ENCODE measurements at regions not wholly inside any gene's neighbourhood (a gene's known extent, or its start where the extent isn't known, plus 50 kb on each side); places are given as distances from the start of the nearest gene placed in this dataset.
A peak's percentile ranks its signal among the peaks of the same experiment; 100 is the strongest.
"Not testable (repeated sequence)": the region's sequence is repeated elsewhere in the genome, so short reads cannot be mapped to it uniquely, and the experiment has no call there.

DNA sequence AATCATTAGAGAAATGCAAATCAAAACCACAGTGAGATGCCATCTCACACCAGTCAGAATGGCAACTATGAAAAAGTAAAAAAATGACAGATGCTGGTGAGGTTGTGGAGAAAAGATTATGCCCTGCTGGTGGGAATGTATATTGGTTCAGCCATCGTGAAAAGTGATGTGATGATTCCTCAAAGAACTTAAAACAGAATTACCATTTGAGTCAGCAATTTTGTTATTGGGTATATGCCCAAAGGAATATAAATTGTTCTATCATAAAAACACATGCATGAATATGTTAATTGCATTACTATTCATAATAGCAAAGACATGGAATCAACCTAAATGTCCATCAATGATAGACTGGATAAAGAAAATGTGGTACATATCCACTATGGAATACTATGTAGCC lies 115.1 kb upstream of the OR4E1 start:
- ATAC-seq; H3K4me1 ChIP-seq; FAIRE-seq; H3K4me3 ChIP-seq; H3K9me3 ChIP-seq; H3K4me2 ChIP-seq; DNase-seq (ENCODE audit: low read depth in 1 of 2, low spot score in 1 of 2); H3K27ac ChIP-seq; POLR2A ChIA-PET: not testable (repeated sequence)
- WGBS (ENCODE audit: missing lambda C conversion rate), result 3% methylated on average over 1 of the region's 1 CpG
- CTCF ChIA-PET, result interaction anchor here (0.6 kb wide), 1 partner anchor 216 kb away, joined by 3 read pairs; no protein-coding TSS in a partner anchor
- peak; percentile 75 for TF ChIP-seq MAFK (IDR thresholded peaks at IDR 0.05; ENCODE audit: partially characterized antibody)

DNA sequence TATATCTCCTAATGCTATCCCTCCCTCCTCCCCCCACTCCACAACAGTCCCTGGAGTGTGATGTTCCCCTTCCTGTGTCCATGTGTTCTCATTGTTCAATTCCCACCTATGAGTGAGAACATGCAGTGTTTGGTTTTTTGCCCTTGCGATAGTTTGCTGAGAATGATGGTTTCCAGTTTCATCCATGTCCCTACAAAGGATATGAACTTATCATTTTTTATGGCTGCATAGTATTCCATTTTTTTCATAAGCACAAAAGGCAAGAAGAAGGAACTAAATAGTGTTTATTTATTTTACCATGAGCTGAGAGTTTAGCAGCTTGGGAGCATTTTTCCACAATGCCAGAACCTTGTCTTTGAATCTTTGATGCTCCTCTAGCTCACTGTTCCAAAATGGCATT lies 113.6 kb upstream of the OR4E1 start:
- ATAC-seq; POLR2A ChIA-PET; H3K4me1 ChIP-seq; CTCF ChIA-PET; H3K4me2 ChIP-seq; H3K9me3 ChIP-seq; DNase-seq (ENCODE audit: low read depth in 1 of 2, low spot score in 1 of 2); FAIRE-seq; H3K27ac ChIP-seq; H3K4me3 ChIP-seq: not testable (repeated sequence)
- WGBS (ENCODE audit: missing lambda C conversion rate), result 7% methylated on average over 1 of the region's 1 CpG

DNA sequence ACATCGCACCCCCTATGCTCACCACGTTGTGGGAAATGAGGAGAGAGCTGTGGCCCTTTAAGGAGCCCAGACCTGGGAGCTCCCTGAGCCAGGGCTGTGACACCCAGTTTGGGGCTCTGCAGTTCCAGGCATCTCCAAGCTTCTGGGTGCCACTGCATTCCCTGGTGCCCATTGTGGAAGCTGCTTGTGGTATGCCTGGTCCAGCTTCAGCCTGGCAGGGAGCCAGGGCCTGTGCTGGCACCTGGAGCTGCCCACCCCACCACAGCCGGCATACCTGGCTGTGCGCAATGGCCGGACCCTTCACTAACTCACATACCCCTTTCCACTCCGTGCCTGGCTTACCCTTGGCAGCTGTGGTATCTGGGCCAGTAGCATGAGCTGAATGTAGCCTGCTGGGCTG lies 107.9 kb upstream of the OR4E1 start:
- TF ChIP-seq, protein P1, sequence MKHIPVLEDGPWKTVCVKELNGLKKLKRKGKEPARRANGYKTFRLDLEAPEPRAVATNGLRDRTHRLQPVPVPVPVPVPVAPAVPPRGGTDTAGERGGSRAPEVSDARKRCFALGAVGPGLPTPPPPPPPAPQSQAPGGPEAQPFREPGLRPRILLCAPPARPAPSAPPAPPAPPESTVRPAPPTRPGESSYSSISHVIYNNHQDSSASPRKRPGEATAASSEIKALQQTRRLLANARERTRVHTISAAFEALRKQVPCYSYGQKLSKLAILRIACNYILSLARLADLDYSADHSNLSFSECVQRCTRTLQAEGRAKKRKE (CRISPR knock-in tag; IDR thresholded peaks at IDR 0.05; ENCODE audit: low read depth), result no peak
- no peak for TF ChIP-seq HDAC2 (IDR thresholded peaks at IDR 0.05)
- TF ChIP-seq PHF8 (IDR thresholded peaks at IDR 0.05; ENCODE audit: borderline replicate concordance, low read depth), result no peak
- TF ChIP-seq, protein P2, sequence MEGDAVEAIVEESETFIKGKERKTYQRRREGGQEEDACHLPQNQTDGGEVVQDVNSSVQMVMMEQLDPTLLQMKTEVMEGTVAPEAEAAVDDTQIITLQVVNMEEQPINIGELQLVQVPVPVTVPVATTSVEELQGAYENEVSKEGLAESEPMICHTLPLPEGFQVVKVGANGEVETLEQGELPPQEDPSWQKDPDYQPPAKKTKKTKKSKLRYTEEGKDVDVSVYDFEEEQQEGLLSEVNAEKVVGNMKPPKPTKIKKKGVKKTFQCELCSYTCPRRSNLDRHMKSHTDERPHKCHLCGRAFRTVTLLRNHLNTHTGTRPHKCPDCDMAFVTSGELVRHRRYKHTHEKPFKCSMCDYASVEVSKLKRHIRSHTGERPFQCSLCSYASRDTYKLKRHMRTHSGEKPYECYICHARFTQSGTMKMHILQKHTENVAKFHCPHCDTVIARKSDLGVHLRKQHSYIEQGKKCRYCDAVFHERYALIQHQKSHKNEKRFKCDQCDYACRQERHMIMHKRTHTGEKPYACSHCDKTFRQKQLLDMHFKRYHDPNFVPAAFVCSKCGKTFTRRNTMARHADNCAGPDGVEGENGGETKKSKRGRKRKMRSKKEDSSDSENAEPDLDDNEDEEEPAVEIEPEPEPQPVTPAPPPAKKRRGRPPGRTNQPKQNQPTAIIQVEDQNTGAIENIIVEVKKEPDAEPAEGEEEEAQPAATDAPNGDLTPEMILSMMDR (IDR thresholded peaks at IDR 0.05), result no peak
- no peak for TF ChIP-seq SMC3 (IDR thresholded peaks at IDR 0.05)
- no peak for TF ChIP-seq KDM1A (IDR thresholded peaks at IDR 0.05; ENCODE audit: low read depth)
- no peak for TF ChIP-seq NFE2L2 (conservative IDR thresholded peaks at IDR 0.05; ENCODE audit: low read length)
- no peak for TF ChIP-seq CHD4 (IDR thresholded peaks at IDR 0.05; ENCODE audit: borderline replicate concordance)
- no peak for TF ChIP-seq POLR2A (IDR thresholded peaks at IDR 0.05; ENCODE audit: low read length)
- no peak for TF ChIP-seq FOSL2 (IDR thresholded peaks at IDR 0.05)
- no peak for TF ChIP-seq FOSL2 (CRISPR knock-in tag; IDR thresholded peaks at IDR 0.05)
- ATAC-seq, result no peak
- no peak overlapping the region for H3K4me3 ChIP-seq
- FAIRE-seq, result no peak
- no peaks in the 10 kb centered on the region for H3K9me3 ChIP-seq
- POLR2A ChIA-PET, result no interaction called here
- CTCF ChIA-PET, result interaction anchor here (1.0 to 1.3 kb wide), 3 partner anchors 9 to 69 kb away, joined by 3 to 4 read pairs (median 3); no protein-coding TSS in a partner anchor
- 33% methylated on average over 6 of the region's 6 CpGs for WGBS (ENCODE audit: missing lambda C conversion rate)
- H3K27ac ChIP-seq, result no peak overlapping the region
- no peak overlapping the region for H3K4me2 ChIP-seq
- DNase-seq (ENCODE audit: low read depth in 1 of 2, low spot score in 1 of 2), result no peak
- no peaks in the 10 kb centered on the region for H3K4me1 ChIP-seq

DNA sequence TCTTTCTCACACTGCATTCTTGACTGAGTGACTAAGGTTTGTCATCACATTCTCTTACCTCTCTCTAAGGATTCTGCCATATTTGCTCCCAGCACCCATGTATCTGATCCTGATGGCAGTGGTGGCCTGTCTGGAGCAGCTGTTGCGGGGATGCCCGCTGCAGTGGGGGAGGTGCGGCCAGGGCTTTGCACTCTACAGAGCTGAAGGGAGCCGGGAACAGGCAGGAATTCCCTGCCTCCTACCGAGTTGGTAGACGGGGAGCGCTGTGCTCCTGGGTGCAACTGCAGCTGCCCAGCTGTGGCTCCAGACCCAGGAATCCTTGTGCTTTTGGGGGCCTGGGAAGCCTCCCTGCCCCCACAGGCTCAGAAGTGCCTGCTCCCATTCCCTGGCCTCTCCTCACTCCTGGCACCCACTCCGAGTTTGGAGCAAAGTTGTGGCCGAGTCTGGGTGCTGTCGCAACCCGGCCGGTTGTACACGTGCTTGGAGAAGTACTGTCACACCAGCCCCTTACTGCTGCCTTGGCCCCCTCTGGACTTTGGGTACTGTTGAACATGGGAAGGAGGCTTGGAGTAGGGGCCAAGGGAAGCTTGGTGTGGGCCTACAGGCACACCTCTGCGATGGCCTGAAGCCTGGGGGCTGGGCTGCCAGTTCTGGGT lies 106.9 kb upstream of the OR4E1 start:
- FAIRE-seq (no peak), ATAC-seq (no peak)
- CTCF ChIA-PET, result no interaction called here

More for the DNA sequence above, 106.9 kb upstream of the OR4E1 start:
- 54% methylated on average over 13 of the region's 14 CpGs for WGBS (ENCODE audit: missing lambda C conversion rate)
- Histone ChIP-seq H3K27ac (no peak overlapping the region), H3K4me1 (no peaks in the 10 kb centered on the region), H3K4me2 (no peak overlapping the region), H3K4me3 (no peak overlapping the region), H3K9me3 (no peaks in the 10 kb centered on the region)
- DNase-seq (ENCODE audit: low read depth in 1 of 2, low spot score in 1 of 2), result no peak
- TF ChIP-seq POLR2AphosphoS2 (conservative IDR thresholded peaks at IDR 0.05; ENCODE audit: low read length) (no peak), HOXA7 (CRISPR knock-in tag; IDR thresholded peaks at IDR 0.05) (no peak), ESRRA (IDR thresholded peaks at IDR 0.05; ENCODE audit: borderline replicate concordance, low read length) (no peak), TP53 (CRISPR knock-in tag; IDR thresholded peaks at IDR 0.05) (no peak), HDAC2 (IDR thresholded peaks at IDR 0.05) (no peak), REST (IDR thresholded peaks at IDR 0.05) (no peak), CHD2 (IDR thresholded peaks at IDR 0.05; ENCODE audit: low read length, partially characterized antibody) (no peak), SMC3 (IDR thresholded peaks at IDR 0.05) (no peak), CEBPB (IDR thresholded peaks at IDR 0.05) (no peak), SREBF2 (IDR thresholded peaks at IDR 0.05) (no peak), EHF (CRISPR knock-in tag; IDR thresholded peaks at IDR 0.05) (no peak), MYC (IDR thresholded peaks at IDR 0.05; ENCODE audit: borderline replicate concordance, low read length) (no peak), CBX8 (IDR thresholded peaks at IDR 0.05) (no peak), RFX5 (IDR thresholded peaks at IDR 0.05) (no peak)
- TF ChIP-seq, protein P3, sequence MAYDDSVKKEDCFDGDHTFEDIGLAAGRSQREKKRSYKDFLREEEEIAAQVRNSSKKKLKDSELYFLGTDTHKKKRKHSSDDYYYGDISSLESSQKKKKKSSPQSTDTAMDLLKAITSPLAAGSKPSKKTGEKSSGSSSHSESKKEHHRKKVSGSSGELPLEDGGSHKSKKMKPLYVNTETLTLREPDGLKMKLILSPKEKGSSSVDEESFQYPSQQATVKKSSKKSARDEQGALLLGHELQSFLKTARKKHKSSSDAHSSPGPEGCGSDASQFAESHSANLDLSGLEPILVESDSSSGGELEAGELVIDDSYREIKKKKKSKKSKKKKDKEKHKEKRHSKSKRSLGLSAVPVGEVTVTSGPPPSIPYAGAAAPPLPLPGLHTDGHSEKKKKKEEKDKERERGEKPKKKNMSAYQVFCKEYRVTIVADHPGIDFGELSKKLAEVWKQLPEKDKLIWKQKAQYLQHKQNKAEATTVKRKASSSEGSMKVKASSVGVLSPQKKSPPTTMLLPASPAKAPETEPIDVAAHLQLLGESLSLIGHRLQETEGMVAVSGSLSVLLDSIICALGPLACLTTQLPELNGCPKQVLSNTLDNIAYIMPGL (CRISPR knock-in tag; IDR thresholded peaks at IDR 0.05; ENCODE audit: borderline replicate concordance), result no peak
- POLR2A ChIA-PET, result no interaction called here
